Motor neuron (in vitro differentiated cells): ENCODE measurements at regions not wholly inside any gene's neighbourhood (a gene's known extent, or its start where the extent isn't known, plus 50 kb on each side); places are given as distances from the start of the nearest gene placed in this dataset.
A peak's percentile ranks its signal among the peaks of the same experiment; 100 is the strongest.
"Not testable (repeated sequence)": the region's sequence is repeated elsewhere in the genome, so short reads cannot be mapped to it uniquely, and the experiment has no call there.

Experiments
- ATAC-seq, 8 experiments: fragments of 200-7000 bp; cut with Tn5 transposase; replicated peaks in 6 of 8; 2 replicates each; pipeline ENCODE4 v1.8.0; 2021; ENCODE audit warnings: mild to moderate bottlenecking in 8 of 8, moderate library complexity in 8 of 8
- H3K27ac ChIP-seq, 2 donors: fragments of 250-450 bp; sonication (Bioruptor Pico); 2 replicates each; pipeline ENCODE4 v1.9.0; 2021; ENCODE audit warnings: antibody characterized with exemption in 2 of 2, mild to moderate bottlenecking in 2 of 2, moderate library complexity in 1 of 2
- H3K4me1 ChIP-seq, 2 donors: fragments of 250-450 bp; sonication (Bioruptor Pico); replicated peaks in 1 of 2; 2 replicates each; pipeline ENCODE4 v1.6.1; 2021; ENCODE audit warnings: antibody characterized with exemption in 2 of 2, mild to moderate bottlenecking in 2 of 2, moderate library complexity in 1 of 2
- H3K4me3 ChIP-seq, 5 donors: fragments of 250-450 bp; sonication (Bioruptor Pico); 2 replicates each; pipeline ENCODE4 v1.9.0; 2021; ENCODE audit warnings: antibody characterized with exemption in 5 of 5, mild to moderate bottlenecking in 5 of 5, moderate library complexity in 4 of 5
- WGBS, 10 experiments: fragments of 450-650 bp; shearing (Covaris generic); methylation state at CpG; one replicate each; pipeline ENCODE4 v1.0.0; 2022; 5-methylcytosine and 5-hydroxymethylcytosine counted together
- in situ Hi-C, 9 experiments: fragments of 400-800 bp; cut with MboI; loops; one replicate each; pipeline ENCODE4 v1.15.0; 2021; ENCODE audit warnings: low sequenced_read_pairs in 9 of 9, low pct_unique_long_range_greater_than_20kb in 2 of 9; ENCODE audit not compliant: unreplicated experiment in 9 of 9

DNA sequence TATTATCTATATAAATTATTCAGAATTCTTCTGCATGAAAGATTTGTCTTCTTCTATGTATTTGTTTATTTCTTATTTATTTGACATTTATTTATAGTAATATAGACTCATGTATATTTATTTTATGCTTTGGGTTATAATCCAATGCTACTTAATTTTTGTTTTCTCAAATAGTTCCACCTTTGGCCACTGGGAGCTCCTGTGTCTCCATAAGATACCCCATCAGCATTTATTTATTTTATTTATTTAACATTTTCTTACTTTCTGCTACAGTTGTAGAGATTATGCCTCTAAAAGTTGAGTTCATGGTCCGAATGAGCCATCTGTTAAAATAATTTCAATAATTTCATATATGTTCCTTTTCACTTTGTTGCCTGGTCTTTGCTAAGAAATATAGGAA lies 289.4 kb downstream of the ADGRL2 start:
- no peak for ATAC-seq
- 20 to 100% (median 90%) methylated on average over 1 of the region's 1 CpG; no CpG with 5 or more reads in 1 of the 10 experiments for WGBS, 10 experiments
- in situ Hi-C loops: no loop called here

DNA sequence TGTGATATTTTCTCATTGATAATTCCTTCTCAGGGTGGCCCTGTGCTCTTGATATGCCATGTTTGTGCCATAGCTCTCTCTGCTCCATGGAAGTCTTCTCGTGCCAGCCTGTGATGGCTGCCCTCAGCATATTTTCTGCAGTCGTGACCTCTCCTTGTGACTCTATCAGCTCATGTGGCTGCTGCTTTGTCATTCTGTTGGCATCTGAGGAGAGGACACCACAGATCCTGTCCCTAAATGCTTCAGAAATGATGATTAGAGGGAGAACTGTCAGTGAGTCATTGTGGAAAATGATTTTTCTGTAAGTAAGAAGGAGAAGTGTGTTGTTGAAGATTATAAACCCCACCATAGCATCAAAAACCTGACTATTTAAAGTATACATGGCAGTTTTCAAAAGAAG lies 286.0 kb downstream of the ADGRL2 start:
- 0 to 83% (median 33%) methylated on average over 1 to 2 of the region's 2 CpGs; no CpG with 5 or more reads in 3 of the 10 experiments for WGBS, 10 experiments
- in situ Hi-C loops: no loop called here
- no peak overlapping the region for H3K27ac ChIP-seq
- H3K4me1 ChIP-seq: no peaks in the 10 kb centered on the region
- ATAC-seq: no peak
- no peak overlapping the region for H3K4me3 ChIP-seq

More for the DNA sequence above, 289.4 kb downstream of the ADGRL2 start:
- Histone ChIP-seq H3K27ac (no peak overlapping the region), H3K4me1 (peaks cover 0 to 5% of the 10 kb centered on the region in 2 donors), H3K4me3 (no peak overlapping the region)

DNA sequence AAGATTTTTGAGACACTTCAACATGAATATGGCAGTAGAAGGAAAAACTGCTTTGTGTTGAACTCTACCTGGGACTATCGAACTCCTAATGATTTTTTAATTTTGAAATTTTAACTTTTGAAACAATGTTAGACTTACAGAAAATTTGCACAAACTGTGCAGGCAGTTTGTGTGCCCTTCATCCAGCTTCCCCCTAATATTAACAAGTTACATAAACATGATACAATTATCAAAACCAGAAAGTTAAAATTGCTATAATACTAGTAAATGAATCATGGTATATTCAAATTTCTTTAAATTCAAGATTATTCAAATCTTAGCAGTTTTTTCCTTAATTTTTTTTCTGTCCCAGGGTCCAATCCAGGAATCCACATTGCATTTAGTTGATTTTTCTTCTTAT lies 278.9 kb downstream of the ADGRL2 start:
- H3K4me3 ChIP-seq: no peak overlapping the region
- WGBS, 10 experiments: 0 to 100% (median 83%) methylated on average over 1 of the region's 1 CpG; no CpG with 5 or more reads in 2 of the 10 experiments
- in situ Hi-C loops: no loop called here
- ATAC-seq: no peak
- H3K4me1 ChIP-seq: no peaks in the 10 kb centered on the region
- no peak overlapping the region for H3K27ac ChIP-seq

DNA sequence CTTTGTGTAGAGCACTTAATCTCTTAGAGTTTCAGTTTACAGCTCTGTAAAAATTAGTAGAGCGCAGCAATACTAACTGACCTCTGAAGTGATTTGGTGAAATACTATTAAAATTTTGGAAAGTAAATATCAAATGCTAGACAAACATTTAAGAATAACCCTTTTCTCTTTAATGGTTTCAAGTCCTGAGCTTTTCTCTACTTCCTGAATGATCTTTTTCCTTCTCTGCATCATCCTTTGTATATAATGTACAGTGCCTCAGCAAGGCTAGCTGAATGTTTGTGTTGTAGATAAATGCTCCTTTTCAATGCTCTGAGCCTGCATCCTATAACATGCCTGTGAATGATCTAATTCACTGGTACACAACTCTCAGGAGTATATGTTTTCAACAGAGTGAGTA lies 272.9 kb downstream of the ADGRL2 start:
- Histone ChIP-seq H3K27ac (no peak overlapping the region), H3K4me3 (no peak overlapping the region), H3K4me1 (no peaks in the 10 kb centered on the region)
- no peak for ATAC-seq
- WGBS, 10 experiments: 91 to 100% (median 100%) methylated on average over 1 of the region's 1 CpG
- in situ Hi-C loops: no loop called here

DNA sequence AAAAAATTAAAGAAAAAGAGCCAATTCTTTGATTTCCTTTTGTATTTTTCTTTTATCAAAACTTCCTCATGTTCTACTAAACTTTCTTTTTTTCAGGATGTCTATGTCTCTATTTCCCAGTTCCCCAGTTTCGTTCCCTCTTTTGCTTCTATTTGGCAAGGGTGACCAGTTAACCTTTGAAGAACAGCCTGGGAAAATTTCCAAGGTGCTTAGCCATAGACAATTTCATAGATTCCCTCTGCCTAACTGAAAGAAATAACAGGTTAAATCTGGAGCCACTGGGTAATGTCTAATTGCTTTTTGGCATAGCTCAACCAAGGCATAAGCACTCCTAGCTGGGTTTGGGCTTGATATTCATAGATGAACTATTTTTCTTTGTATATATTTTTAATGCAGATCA lies 272.3 kb downstream of the ADGRL2 start:
- in situ Hi-C loops: no loop called here
- Histone ChIP-seq H3K4me1 (no peaks in the 10 kb centered on the region), H3K27ac (no peak overlapping the region), H3K4me3 (no peak overlapping the region)
- no peak for ATAC-seq
- WGBS, 10 experiments: 0 to 100% (median 71%) methylated on average over 1 of the region's 1 CpG

DNA sequence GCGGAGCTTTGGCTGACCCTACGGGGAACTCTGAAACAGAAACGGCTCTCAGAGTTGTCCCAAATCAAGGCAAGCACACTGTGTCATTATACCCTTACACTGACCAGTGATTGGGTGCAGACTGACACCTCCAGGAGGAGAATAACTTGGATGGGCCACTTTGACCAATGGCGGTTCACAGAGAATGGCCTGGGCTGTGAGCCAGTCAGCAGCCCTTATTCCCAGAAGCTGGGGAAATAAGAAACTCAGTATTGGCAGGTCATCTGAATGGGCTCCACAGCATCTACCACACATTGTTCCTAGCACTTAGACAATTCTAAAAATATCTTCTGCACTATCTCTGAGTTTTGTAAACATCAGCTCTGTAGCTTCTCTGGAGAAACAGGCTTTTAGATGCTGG lies 265.2 kb downstream of the ADGRL2 start:
- in situ Hi-C loops: no loop called here
- no peak for ATAC-seq
- 50 to 100% (median 95%) methylated on average over 1 to 4 of the region's 4 CpGs; no CpG with 5 or more reads in 3 of the 10 experiments for WGBS, 10 experiments

DNA sequence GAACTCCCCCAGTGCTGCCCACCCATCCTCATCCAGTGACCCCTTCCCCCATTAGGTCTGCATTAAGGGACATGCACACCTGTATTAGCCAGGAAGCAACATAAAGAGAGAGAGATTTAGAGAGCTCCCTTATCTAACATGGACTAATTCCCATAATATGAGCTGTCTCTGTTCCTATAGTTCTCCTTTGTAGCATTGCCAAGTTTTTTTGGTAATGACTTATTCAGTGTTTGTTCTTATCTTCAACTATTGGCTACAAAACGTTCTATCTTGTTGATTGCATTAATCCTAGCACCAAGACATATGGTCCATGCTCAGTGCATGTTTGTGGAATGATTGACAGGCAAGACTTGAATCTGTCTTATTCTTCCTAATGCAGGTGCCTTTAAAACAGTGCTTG lies 264.0 kb downstream of the ADGRL2 start:
- Histone ChIP-seq H3K27ac (no peak overlapping the region), H3K4me3 (no peak overlapping the region), H3K4me1 (peaks cover 10 to 11% of the 10 kb centered on the region in 2 donors)
- ATAC-seq: no peak
- WGBS, 10 experiments: 0 to 80% (median 61%) methylated on average over 1 of the region's 1 CpG; no CpG with 5 or more reads in 3 of the 10 experiments
- in situ Hi-C loops: no loop called here

More for the DNA sequence above, 265.2 kb downstream of the ADGRL2 start:
- H3K4me1 ChIP-seq: peaks cover 0 to 1% of the 10 kb centered on the region in 2 donors
- H3K4me3 ChIP-seq: no peak overlapping the region
- no peak overlapping the region for H3K27ac ChIP-seq

DNA sequence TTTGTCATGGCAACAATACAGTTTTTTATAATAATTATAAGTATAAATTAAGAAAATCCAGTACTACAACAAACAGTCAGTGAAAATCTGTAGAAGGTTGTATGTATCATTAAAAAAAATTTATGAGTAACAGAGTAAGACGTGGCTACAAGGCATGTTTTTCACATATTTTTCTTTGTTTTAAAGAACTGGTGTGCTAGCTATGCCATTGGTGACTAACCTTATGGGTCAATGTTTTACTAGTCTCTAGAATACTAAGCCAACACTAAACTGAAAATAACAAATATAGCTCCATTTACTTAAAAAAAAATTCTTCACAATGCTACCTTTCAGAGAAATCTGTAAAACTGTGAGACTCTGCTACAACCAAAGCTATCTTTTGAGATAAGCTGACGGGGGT lies 261.5 kb downstream of the ADGRL2 start:
- in situ Hi-C loops: no loop called here
- peaks cover 10 to 13% of the 10 kb centered on the region in 2 donors for H3K4me1 ChIP-seq
- no peak overlapping the region for H3K4me3 ChIP-seq
- 0 to 100% (median 81%) methylated on average over 1 to 2 of the region's 2 CpGs; no CpG with 5 or more reads in 1 of the 10 experiments for WGBS, 10 experiments
- no peak overlapping the region for H3K27ac ChIP-seq
- ATAC-seq: no peak

DNA sequence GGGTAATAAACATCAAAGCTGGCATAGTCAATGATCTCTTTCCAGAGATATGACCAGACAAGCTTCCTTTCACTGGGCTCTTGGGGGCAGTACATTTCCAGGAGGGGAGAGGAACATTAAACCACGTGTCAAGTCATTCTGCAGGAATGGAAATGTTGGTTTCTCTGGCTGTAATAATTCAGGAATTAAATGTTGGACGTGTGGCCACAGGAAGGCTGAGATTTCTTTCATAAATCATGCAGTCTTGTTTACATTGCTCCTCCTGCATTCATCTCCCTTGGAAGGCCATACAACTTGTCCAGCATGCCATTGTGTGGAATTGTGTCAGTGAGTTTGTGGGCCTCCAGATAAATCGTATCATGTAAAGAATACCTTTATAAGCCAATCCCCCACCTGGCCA lies 259.2 kb downstream of the ADGRL2 start:
- peaks cover 10 to 13% of the 10 kb centered on the region in 2 donors for H3K4me1 ChIP-seq
- no peak overlapping the region for H3K27ac ChIP-seq
- in situ Hi-C loops: no loop called here
- 0 to 60% (median 33%) methylated on average over 1 to 3 of the region's 3 CpGs; no CpG with 5 or more reads in 4 of the 10 experiments for WGBS, 10 experiments
- no peak overlapping the region for H3K4me3 ChIP-seq
- peak in 5 of 8 experiments; percentile 50 to 94 (median 61) for ATAC-seq

DNA sequence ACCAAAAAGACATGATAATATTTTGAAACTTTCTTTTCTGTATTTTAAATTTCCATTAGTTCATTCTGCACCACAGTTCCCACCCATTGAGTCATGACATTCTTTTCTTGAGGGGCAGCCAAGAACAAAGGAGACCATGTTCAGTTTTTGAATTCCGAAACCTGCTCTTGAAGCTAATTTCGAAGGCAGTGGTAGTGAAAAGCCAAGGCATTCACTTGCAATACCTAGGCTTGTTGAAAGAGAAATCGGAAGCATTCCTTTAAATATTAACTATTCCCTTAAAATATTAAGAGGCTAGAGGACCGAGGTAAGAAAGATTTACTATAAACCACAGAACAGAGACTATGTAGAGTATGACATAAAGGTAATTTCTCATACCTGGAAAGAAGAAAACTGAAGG lies 256.3 kb downstream of the ADGRL2 start:
- in situ Hi-C loops: no loop called here
- Histone ChIP-seq H3K4me1 (peaks cover 10 to 13% of the 10 kb centered on the region in 2 donors), H3K27ac (no peak overlapping the region), H3K4me3 (no peak overlapping the region)
- WGBS, 10 experiments: 16 to 100% (median 76%) methylated on average over 1 to 4 of the region's 4 CpGs; no CpG with 5 or more reads in 1 of the 10 experiments
- no peak for ATAC-seq

DNA sequence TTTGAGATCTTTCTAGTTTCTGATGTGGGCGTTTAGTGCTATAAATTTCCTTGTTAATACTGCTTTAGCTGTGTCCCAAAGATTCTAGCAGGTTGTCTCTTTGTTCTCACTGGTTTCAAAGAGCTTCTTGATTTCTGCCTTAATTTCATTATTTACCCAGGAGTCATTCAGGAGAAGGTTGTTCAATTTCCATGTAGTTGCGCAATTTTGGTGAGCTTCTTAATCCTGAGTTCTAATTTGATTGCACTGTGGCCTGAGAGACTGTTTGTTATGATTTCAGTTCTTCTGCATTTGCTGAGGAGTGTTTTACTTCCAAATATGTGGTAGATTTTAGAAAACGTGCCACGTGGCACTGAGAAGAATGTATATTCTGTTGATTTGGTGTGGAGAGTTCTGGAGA lies 254.6 kb downstream of the ADGRL2 start:
- H3K4me3 ChIP-seq, in situ Hi-C loops, ATAC-seq, H3K27ac ChIP-seq, H3K4me1 ChIP-seq: not testable (repeated sequence)
- WGBS, 10 experiments: 31 to 100% (median 83%) methylated on average over 1 to 4 of the region's 4 CpGs

DNA sequence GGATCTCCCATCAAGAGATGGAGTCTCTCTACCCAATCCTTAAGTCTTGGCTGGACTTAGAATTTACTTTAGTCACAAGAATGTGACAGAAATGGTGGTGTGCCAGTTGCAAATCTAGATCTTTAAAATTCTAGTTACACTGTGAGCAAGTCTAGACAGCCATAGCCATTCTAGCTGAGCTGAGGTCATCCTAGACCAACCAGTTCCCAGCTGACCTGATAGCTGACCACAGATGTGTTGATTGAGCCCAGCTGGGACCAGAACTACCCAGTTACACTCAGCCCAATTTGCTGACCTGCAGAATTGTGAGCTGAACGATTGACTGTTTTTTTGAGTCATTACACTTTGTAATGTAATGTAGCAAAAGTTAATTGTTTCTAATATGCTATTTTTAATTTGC lies 251.8 kb downstream of the ADGRL2 start:
- H3K4me1 ChIP-seq: no peaks in the 10 kb centered on the region
- no peak overlapping the region for H3K4me3 ChIP-seq
- ATAC-seq: no peak
- no peak overlapping the region for H3K27ac ChIP-seq
- WGBS, 10 experiments: 17 to 100% (median 77%) methylated on average over 1 of the region's 1 CpG; no CpG with 5 or more reads in 4 of the 10 experiments
- in situ Hi-C loops: no loop called here

DNA sequence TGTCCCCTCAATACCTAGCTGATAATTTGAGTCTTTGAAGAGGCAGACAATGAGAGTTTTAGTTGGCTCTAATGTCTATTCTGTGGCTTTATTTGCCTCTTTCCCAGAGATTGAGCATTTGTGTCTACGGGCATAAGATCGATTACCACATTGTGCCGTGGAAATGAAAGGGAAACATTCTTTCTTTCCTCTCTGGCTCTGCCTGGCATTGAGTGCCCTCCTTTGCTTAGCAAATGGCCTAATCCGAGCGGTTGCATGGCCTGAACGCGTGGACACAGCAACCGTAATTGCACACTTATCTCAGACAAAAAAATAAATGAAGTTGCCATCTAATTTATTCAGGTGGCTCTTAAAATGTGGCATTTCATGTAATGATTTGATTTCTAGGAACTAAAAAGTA lies 247.9 kb downstream of the ADGRL2 start:
- in situ Hi-C loops: no loop called here
- no peak overlapping the region for H3K27ac ChIP-seq
- no peak overlapping the region for H3K4me3 ChIP-seq
- peak in 3 of 8 experiments; percentile 55 to 99 (median 62) for ATAC-seq
- 20 to 90% (median 78%) methylated on average over 1 to 8 of the region's 8 CpGs; no CpG with 5 or more reads in 1 of the 10 experiments for WGBS, 10 experiments
- H3K4me1 ChIP-seq: peaks cover 0 to 5% of the 10 kb centered on the region in 2 donors

DNA sequence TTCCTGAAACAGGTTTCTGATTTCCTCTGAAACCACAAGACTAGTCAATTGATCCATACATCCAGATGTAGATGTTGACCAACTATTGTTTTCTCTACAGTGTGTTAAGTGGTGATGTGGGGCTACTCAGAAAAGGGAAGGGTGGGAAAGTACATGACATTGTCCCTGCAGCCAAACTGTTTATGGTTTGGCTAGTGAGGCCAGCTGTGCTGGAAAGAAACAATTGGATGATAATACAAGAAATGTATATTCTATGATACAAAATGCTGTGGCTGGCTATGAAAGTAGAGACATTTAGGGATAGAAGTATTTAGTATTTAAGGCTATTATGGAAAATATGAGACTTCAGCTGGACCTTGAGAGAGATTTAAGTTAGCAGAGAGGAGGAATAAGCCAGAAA lies 244.5 kb downstream of the ADGRL2 start:
- Histone ChIP-seq H3K4me1 (peaks cover 0 to 5% of the 10 kb centered on the region in 2 donors), H3K27ac (no peak overlapping the region), H3K4me3 (no peak overlapping the region)
- in situ Hi-C loops: no loop called here
- no peak for ATAC-seq
